Gastrocnemius medialis (tissue), 4 donors: ENCODE measurements at regions not wholly inside any gene's neighbourhood (a gene's known extent, or its start where the extent isn't known, plus 50 kb on each side); places are given as distances from the start of the nearest gene placed in this dataset.

Experiments used
- POLR2A ChIP-seq, 2 donors: fragments of 450-650 bp; IDR thresholded peaks; one replicate each; pipeline ENCODE4 v1.6.1; 2017; ENCODE audit warnings: antibody characterized with exemption in 2 of 2, mild to moderate bottlenecking in 2 of 2, moderate library complexity in 2 of 2
- TF ChIP-seq, protein P1 (sequence below), 5 experiments: fragments of 450-650 bp in 3 of 5; fragments of 200-600 bp in 2 of 5; sonication (generic) in 2 of 5; IDR thresholded peaks in 4 of 5; conservative IDR thresholded peaks in 1 of 5; 1 replicate in 4 of 5; 2 replicates in 1 of 5; pipeline ENCODE4 v1.5.1; 2016 to 2019; ENCODE audit warnings: antibody characterized with exemption in 5 of 5, mild to moderate bottlenecking in 3 of 5, moderate library complexity in 3 of 5

DNA sequence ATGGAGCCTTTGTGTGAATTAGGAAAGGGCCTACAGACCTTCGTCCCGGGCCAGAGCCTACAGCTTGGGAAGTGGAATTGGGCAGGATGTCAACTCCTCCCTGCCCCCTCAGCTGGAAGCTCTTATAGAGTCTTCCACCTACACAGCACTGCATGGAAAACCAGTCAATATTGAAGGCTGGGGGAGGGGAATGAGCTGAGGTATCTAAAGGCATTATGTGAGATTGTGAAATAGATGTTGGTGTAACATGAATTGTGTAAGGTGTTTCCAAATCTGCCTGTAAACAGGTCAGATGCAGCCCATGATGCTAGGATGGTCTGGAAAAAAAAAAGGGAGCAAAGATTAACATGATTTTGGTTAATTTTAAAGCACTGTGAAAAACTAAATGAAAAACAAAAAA, 433.5 kb upstream of the POU3F3 start:
- TF ChIP-seq, protein P1, sequence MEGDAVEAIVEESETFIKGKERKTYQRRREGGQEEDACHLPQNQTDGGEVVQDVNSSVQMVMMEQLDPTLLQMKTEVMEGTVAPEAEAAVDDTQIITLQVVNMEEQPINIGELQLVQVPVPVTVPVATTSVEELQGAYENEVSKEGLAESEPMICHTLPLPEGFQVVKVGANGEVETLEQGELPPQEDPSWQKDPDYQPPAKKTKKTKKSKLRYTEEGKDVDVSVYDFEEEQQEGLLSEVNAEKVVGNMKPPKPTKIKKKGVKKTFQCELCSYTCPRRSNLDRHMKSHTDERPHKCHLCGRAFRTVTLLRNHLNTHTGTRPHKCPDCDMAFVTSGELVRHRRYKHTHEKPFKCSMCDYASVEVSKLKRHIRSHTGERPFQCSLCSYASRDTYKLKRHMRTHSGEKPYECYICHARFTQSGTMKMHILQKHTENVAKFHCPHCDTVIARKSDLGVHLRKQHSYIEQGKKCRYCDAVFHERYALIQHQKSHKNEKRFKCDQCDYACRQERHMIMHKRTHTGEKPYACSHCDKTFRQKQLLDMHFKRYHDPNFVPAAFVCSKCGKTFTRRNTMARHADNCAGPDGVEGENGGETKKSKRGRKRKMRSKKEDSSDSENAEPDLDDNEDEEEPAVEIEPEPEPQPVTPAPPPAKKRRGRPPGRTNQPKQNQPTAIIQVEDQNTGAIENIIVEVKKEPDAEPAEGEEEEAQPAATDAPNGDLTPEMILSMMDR (IDR thresholded peaks at IDR 0.05 in 4 of 5, conservative IDR thresholded peaks at IDR 0.05 in 1 of 5) = no peak
- no peak for TF ChIP-seq POLR2A (IDR thresholded peaks at IDR 0.05)
